DND-41 (cell line): ENCODE measurements at regions not wholly inside any gene's neighbourhood (a gene's known extent, or its start where the extent isn't known, plus 50 kb on each side); places are given as distances from the start of the nearest gene placed in this dataset.

Experiments
- EZH2 ChIP-seq: IDR thresholded peaks from 3 replicates; pipeline ENCODE4 v1.6.1; 2012; ENCODE audit warnings: borderline replicate concordance, low read depth, mild to moderate bottlenecking, moderate library complexity, low read length, inconsistent platforms; ENCODE audit not compliant: severe bottlenecking
- TF ChIP-seq, protein P1 (sequence below): IDR thresholded peaks from 2 replicates; pipeline ENCODE4 v1.5.1; 2012; ENCODE audit warnings: borderline replicate concordance, low read length, moderate library complexity, mild to moderate bottlenecking; ENCODE audit not compliant: poor library complexity, severe bottlenecking; ENCODE audit errors: extremely low read depth

DNA sequence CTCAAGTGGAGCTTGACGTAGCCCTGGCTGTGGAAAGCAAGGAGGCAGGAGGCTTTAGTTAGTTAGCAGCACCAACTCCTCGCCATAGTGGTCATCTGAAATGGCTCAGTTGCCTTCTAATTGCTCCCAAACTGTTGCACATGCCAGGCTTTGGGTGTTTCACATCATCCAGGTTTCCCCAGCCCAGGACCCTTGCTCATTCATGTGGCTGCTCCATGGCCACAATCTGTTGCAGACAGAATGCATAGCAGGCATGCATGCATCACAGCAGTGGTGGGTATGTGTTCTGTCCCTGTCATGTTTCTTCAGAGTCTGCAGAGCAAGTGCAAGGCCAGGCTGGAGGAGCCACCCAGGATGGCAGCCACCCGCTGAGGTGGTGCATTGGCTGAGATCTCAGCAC lies 407.6 kb downstream of the TSHZ3 start:
- TF ChIP-seq EZH2 = no peak
- TF ChIP-seq, protein P1, sequence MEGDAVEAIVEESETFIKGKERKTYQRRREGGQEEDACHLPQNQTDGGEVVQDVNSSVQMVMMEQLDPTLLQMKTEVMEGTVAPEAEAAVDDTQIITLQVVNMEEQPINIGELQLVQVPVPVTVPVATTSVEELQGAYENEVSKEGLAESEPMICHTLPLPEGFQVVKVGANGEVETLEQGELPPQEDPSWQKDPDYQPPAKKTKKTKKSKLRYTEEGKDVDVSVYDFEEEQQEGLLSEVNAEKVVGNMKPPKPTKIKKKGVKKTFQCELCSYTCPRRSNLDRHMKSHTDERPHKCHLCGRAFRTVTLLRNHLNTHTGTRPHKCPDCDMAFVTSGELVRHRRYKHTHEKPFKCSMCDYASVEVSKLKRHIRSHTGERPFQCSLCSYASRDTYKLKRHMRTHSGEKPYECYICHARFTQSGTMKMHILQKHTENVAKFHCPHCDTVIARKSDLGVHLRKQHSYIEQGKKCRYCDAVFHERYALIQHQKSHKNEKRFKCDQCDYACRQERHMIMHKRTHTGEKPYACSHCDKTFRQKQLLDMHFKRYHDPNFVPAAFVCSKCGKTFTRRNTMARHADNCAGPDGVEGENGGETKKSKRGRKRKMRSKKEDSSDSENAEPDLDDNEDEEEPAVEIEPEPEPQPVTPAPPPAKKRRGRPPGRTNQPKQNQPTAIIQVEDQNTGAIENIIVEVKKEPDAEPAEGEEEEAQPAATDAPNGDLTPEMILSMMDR = no peak
